Mesendoderm (in vitro differentiated cells): ENCODE measurements at regions not wholly inside any gene's neighbourhood (a gene's known extent, or its start where the extent isn't known, plus 50 kb on each side); places are given as distances from the start of the nearest gene placed in this dataset.
"Not testable (repeated sequence)": the region's sequence is repeated elsewhere in the genome, so short reads cannot be mapped to it uniquely, and the experiment has no call there.

Experiments
- DNase-seq: peaks from one replicate; pipeline ENCODE4 v3.0.0; 2013
- H2AK5ac ChIP-seq: 2 replicates; pipeline ENCODE4 v1.6.1; 2013; ENCODE audit warnings: low read length, inconsistent platforms
- H2BK120ac ChIP-seq: 2 replicates; pipeline ENCODE4 v1.6.1; 2013; ENCODE audit warnings: low read depth, mild to moderate bottlenecking, low read length, moderate library complexity, mixed read lengths
- H2BK15ac ChIP-seq: replicated peaks from 2 replicates; pipeline ENCODE4 v1.6.1; 2013; ENCODE audit warnings: low read depth, mild to moderate bottlenecking, moderate library complexity
- H2BK5ac ChIP-seq: 2 replicates; pipeline ENCODE4 v1.6.1; 2013; ENCODE audit warnings: low read length, inconsistent platforms
- H3K18ac ChIP-seq: 2 replicates; pipeline ENCODE4 v1.6.1; 2013; ENCODE audit warnings: mild to moderate bottlenecking, low read length, mixed read lengths
- H3K23ac ChIP-seq: one replicate; pipeline ENCODE4 v1.6.1; 2013; ENCODE audit warnings: low read length
- H3K27ac ChIP-seq: 2 replicates; pipeline ENCODE4 v1.5.1; 2013; ENCODE audit warnings: low read depth, mild to moderate bottlenecking, inconsistent platforms, low read length, moderate library complexity
- H3K27me3 ChIP-seq: 2 replicates; pipeline ENCODE4 v1.6.1; 2013; ENCODE audit warnings: low read length, control low read depth, mild to moderate bottlenecking, inconsistent platforms; ENCODE audit not compliant: insufficient read depth, poor library complexity
- H3K36me3 ChIP-seq: 2 replicates; pipeline ENCODE4 v1.6.1; 2013; ENCODE audit warnings: low read length, inconsistent platforms; ENCODE audit not compliant: control insufficient read depth, insufficient read depth
- H3K4ac ChIP-seq: one replicate; pipeline ENCODE4 v1.6.1; 2013; ENCODE audit warnings: low read depth, mild to moderate bottlenecking, low read length, moderate library complexity
- H3K4me1 ChIP-seq: 2 replicates; pipeline ENCODE4 v1.6.1; 2013; ENCODE audit warnings: low read depth, low read length, inconsistent platforms; ENCODE audit not compliant: control insufficient read depth
- H3K4me2 ChIP-seq: 2 replicates; pipeline ENCODE4 v1.6.1; 2013; ENCODE audit warnings: low read length
- H3K4me3 ChIP-seq: 2 replicates; pipeline ENCODE4 v1.5.1; 2013; ENCODE audit warnings: mild to moderate bottlenecking, low read length
- H3K56ac ChIP-seq: one replicate; pipeline ENCODE4 v1.6.1; 2013; ENCODE audit warnings: low read length
- H3K79me1 ChIP-seq: 2 replicates; pipeline ENCODE4 v1.6.1; 2013; ENCODE audit warnings: low read length, inconsistent platforms
- H3K79me2 ChIP-seq: 2 replicates; pipeline ENCODE4 v1.6.1; 2013; ENCODE audit warnings: mild to moderate bottlenecking, low read length; ENCODE audit not compliant: control insufficient read depth, insufficient read depth
- H3K9ac ChIP-seq: 2 replicates; pipeline ENCODE4 v1.6.1; 2013; ENCODE audit warnings: low read length, inconsistent platforms
- H4K5ac ChIP-seq: one replicate; pipeline ENCODE4 v1.6.1; 2013; ENCODE audit warnings: low read length
- H4K8ac ChIP-seq: one replicate; pipeline ENCODE4 v1.6.1; 2013; ENCODE audit warnings: low read depth, mild to moderate bottlenecking, control low read depth, low read length, moderate library complexity
- WGBS: extraction: QIAGEN DNeasy Blood & Tissue Kit; methylation state at CpG from one replicate; pipeline ENCODE4 v1.1.7; 2013; ENCODE audit warnings: low lambda C conversion rate, missing lambda C conversion rate; ENCODE audit not compliant: insufficient coverage; ENCODE audit errors: extremely low coverage; 5-methylcytosine and 5-hydroxymethylcytosine counted together

DNA sequence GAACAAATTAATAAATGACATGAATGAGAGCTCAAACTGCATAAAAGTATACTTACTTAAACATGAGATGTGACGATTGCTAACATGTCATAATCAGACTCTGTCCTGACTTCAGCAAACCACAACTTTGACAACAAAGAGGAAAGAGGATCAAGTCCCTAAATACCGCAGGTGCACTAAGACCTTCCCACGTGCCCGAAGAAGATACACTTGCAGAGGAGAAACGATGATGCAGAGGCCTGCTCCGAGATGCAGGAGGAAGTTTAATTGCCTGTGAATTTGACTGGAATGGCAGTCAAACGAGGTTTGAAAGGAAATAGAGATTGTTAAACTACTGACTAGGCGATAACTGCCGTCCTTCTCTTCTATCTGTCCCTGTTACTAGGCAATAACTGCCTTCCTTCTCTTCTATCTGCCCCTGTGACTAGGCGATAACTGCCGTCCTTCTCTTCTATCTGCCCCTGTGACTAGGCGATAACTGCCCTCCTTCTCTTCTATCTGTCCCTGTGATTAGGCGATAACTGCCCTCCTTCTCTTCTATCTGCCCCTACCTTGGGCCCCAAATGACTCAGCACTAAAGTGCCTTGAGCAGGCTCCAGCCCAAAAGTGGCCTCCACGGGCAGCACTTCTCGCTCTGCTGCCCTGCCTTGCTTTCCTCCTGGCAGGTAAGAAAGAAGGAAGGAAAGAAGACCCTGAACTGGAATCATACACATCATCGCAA, 2226.0 kb upstream of the DEFB115 start:
- WGBS = no CpG with 5 or more reads among the region's 16 CpGs
- H3K36me3 ChIP-seq, H3K4ac ChIP-seq, H3K79me1 ChIP-seq, H3K4me1 ChIP-seq, H3K27ac ChIP-seq, H4K8ac ChIP-seq, DNase-seq, H3K18ac ChIP-seq, H3K23ac ChIP-seq, H4K5ac ChIP-seq, H3K9ac ChIP-seq, H3K56ac ChIP-seq, H3K79me2 ChIP-seq, H2BK120ac ChIP-seq, H2AK5ac ChIP-seq, H3K27me3 ChIP-seq, H2BK5ac ChIP-seq, H2BK15ac ChIP-seq, H3K4me3 ChIP-seq, H3K4me2 ChIP-seq: not testable (repeated sequence)

DNA sequence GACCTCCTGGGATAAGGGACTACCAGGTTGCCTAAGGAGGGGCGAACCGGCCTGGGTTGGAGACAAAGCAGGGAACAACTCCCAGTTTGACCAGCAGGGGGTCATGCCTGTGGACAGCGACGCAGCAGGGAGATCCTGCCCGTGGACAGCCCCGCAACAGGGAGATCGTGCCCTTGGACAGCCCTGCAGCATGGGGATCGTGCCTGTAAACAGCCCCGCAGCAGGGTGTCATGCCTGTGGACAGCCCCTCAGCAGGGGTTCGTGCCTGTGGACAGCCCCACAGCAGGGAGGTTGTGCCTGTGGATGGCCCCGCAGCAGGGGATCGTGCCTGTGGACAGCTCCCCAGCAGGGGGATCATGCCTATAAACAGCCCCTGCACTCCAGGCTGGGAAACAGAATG, 2213.2 kb upstream of the DEFB115 start:
- not testable (repeated sequence) for H3K23ac ChIP-seq, H3K4me3 ChIP-seq, H2BK15ac ChIP-seq, H4K8ac ChIP-seq, H3K27me3 ChIP-seq, H3K27ac ChIP-seq, H3K4ac ChIP-seq, H3K4me1 ChIP-seq, DNase-seq, H3K36me3 ChIP-seq, H2AK5ac ChIP-seq, H3K56ac ChIP-seq, H2BK5ac ChIP-seq, H2BK120ac ChIP-seq, H4K5ac ChIP-seq, H3K79me1 ChIP-seq, H3K4me2 ChIP-seq, H3K79me2 ChIP-seq, H3K9ac ChIP-seq, H3K18ac ChIP-seq
- WGBS = no CpG with 5 or more reads among the region's 12 CpGs

DNA sequence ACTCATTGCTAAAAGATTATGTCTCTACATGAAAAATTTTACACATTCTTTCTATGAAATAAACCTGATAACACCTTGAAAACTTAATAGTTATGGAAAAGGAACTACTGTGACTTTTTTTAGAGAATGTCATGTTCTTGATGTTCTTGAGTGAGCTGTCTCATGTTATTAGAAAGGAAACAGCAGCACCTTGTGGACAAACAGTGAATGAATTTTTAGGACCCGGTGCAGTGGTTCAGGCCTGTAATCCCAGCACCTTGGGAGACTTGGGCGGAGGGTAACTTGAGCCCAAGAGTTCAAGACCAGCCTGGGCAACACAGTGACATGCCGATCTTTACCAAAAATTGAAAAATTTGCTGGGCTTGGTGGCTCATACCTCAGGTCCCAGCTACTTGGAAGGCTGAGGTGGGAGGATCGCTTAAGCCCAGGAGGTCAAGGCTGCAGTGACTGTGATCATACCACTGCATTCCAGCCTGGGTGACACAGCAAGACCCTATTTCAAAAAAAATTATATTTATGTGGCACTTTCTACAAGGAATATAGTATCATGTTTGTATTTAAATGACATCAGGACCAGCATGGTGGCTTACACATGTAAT, 2207.4 kb upstream of the DEFB115 start:
- H3K4me1 ChIP-seq, H3K56ac ChIP-seq, H2BK15ac ChIP-seq, H2BK120ac ChIP-seq, H2AK5ac ChIP-seq, H3K79me1 ChIP-seq, H3K79me2 ChIP-seq, H3K23ac ChIP-seq, H3K9ac ChIP-seq, H4K8ac ChIP-seq, H3K4me3 ChIP-seq, H3K27me3 ChIP-seq, H4K5ac ChIP-seq, H3K4ac ChIP-seq, H3K36me3 ChIP-seq, H2BK5ac ChIP-seq, H3K27ac ChIP-seq, H3K4me2 ChIP-seq, H3K18ac ChIP-seq: not testable (repeated sequence)
- WGBS = no CpG with 5 or more reads among the region's 4 CpGs
- peak; percentile 24 for DNase-seq

DNA sequence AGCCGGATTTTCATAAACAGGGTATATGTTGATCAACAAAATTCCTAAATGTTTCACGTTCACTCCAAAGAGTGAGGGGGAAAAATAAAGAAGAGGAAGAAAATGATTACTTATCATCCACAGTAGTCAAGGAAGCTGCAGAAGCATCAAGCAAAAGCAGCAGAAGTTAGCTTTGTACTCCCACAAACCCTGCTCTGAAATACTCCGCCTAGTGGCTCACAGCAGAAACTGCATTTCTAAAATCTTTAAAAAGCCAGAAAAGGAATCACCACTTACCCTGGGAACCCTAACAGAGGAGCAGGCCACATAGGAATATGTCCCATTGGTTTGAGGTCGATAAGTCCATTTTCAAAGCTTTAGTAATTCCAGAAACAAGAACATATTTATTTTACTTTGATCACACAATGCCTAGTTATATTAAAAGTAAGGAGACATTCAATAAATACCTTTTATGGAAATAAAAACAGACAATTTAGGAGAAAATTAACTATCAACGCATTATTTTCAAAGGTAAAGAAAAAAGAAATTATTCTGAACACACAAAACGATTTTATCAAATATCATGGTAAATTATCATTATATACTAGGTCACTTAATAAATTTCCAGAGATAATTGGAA, 2199.5 kb upstream of the DEFB115 start:
- H2BK5ac ChIP-seq, H3K4me2 ChIP-seq, H3K27me3 ChIP-seq, H3K79me2 ChIP-seq, H3K56ac ChIP-seq, H4K8ac ChIP-seq, H3K36me3 ChIP-seq, H3K18ac ChIP-seq, H3K4me1 ChIP-seq, H3K4ac ChIP-seq, H2AK5ac ChIP-seq, H3K27ac ChIP-seq, H2BK120ac ChIP-seq, H3K4me3 ChIP-seq, H3K9ac ChIP-seq, H2BK15ac ChIP-seq, H3K79me1 ChIP-seq, H3K23ac ChIP-seq, H4K5ac ChIP-seq: not testable (repeated sequence)
- DNase-seq = peak; percentile 5
- no CpG with 5 or more reads among the region's 6 CpGs for WGBS

DNA sequence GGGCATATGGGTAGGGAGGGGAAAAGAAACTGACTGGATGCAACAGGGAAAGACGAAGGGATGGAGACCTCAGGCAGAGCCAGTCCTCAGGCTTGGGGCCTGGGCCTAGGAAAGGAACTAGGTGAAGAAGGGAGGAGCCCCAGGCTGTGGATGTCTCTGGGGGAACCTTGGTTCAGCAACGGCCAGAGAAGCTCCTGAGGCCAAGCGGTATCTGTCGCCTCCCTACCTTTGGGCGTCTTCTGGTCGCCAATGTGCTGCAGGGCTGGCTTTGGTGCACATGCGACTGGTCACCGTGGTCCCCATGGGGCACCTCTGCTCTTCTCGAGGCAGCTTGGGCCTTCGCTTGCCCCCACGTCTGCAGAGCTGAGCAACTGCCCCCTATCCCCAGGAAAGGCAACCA, 2195.0 kb upstream of the DEFB115 start:
- not testable (repeated sequence) for H3K4me2 ChIP-seq, H2AK5ac ChIP-seq, H4K5ac ChIP-seq, H3K79me2 ChIP-seq, H2BK120ac ChIP-seq, H2BK5ac ChIP-seq, DNase-seq, H3K36me3 ChIP-seq, H3K4ac ChIP-seq, H3K18ac ChIP-seq, H3K79me1 ChIP-seq, H3K4me1 ChIP-seq, H3K23ac ChIP-seq, H3K27me3 ChIP-seq, H3K4me3 ChIP-seq, H3K27ac ChIP-seq, H3K56ac ChIP-seq, H3K9ac ChIP-seq, H4K8ac ChIP-seq, H2BK15ac ChIP-seq
- WGBS = no CpG with 5 or more reads among the region's 11 CpGs
